Cardiac fibroblast (primary cell): ENCODE measurements at regions not wholly inside any gene's neighbourhood (a gene's known extent, or its start where the extent isn't known, plus 50 kb on each side); places are given as distances from the start of the nearest gene placed in this dataset.

Experiments
- DNase-seq, 2 donors: peaks; one replicate each; pipeline versions ENCODE4 v3.0.0 to v3.0.0-alpha.2; 2010; ENCODE audit warnings: low read depth in 2 of 2
- H3K4me3 ChIP-seq, 2 donors: replicated peaks in 1 of 2; 1 replicate in 1 of 2; 2 replicates in 1 of 2; pipeline ENCODE4 v1.5.1; 2011; ENCODE audit warnings: low read depth in 2 of 2, low read length in 2 of 2, mild to moderate bottlenecking in 2 of 2, moderate library complexity in 1 of 2
- CTCF ChIP-seq: IDR thresholded peaks from one replicate; pipeline ENCODE4 v1.5.1; 2011; ENCODE audit warnings: low read depth, mild to moderate bottlenecking, low read length, inconsistent platforms

- TF ChIP-seq CTCF: no peak
- DNase-seq: no peak
- no peak overlapping the region for H3K4me3 ChIP-seq
Observed at GRCh38 chr3:127093312-127093711, 99.6 kb upstream of the PRR23E start.

GRCh38 chr3:127095774-127096173 lies 97.2 kb upstream of the PRR23E start:
- no peak for DNase-seq
- TF ChIP-seq CTCF: no peak
- no peak overlapping the region for H3K4me3 ChIP-seq

DNA sequence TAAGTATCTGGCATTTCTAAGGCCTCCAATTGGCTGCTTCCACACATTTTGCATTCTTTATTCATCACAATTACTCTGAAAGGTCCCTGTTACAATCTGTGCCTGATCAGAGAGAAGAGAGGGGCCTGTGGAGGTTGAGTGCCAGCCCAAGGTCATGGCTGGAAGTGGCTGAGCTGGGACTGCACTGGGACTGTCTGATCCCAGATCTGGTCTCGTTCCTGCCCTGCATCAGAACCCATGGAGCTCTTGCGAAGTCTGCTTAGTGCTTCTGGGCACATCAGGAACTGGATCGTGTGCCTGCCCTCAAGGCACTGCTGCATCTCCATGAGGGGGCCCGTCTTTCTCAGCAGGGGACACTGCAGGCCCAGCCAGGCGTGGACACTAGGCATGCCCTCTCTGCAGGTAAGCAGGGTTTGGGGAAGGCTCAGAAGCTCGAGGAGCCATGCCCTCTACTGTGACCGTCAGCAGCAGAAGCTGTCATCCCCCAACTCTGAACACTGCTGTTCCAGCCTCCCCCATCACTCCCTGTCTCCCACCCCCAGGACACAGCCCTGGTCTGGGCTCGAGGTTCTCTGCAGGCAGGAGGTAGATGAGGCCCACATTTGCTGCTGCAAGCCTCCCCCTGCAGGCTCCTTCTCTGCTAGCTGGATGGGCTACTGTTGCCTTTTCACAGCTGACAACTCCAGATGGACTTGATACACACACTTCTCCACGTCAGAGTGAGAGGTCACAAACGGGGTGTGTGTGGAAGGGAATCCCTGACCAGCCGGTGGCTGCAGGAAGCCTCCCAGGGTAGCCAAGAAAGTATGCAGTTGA lies 96.5 kb upstream of the PRR23E start:
- H3K4me3 ChIP-seq: no peak overlapping the region
- no peak for DNase-seq
- no peak for TF ChIP-seq CTCF

DNA sequence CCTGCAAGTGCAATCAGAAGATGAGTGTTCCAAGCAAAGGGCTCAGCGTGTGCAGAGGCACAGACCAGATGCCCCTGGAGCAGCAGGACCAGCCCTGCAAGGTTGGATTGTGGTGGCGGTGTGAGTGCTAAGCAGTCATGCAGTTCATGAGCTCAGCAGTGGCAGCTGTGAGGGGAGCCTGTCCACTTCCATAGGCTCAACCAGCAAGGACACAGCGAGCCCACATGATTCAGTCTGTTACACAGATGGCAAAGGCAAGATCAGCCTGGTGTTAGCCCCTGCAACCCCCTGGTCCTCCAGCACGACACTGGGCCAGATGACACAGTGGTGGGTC lies 95.9 kb upstream of the PRR23E start:
- no peak for DNase-seq
- TF ChIP-seq CTCF: no peak
- no peak overlapping the region for H3K4me3 ChIP-seq

DNA sequence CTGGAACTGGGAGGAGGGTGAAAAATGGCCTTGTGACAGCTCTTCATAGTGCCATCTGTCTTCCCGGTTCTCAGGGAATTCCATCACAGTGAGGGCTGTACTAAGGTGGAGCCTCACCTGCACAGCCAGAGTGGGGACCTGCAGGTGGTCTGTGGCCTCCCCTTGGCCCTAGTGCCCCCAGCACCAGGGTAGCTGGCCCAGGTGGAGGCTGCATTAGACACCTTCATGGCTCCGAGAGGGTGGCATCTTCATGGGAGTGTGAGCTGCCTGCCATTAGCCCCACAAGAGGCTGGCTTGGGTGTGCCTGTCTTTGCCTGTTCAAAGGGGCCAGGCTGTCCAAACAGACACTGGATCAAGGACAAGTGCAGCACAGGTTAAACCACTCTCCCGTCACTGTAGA lies 95.5 kb upstream of the PRR23E start:
- no peak overlapping the region for H3K4me3 ChIP-seq
- TF ChIP-seq CTCF: no peak
- DNase-seq: no peak

DNA sequence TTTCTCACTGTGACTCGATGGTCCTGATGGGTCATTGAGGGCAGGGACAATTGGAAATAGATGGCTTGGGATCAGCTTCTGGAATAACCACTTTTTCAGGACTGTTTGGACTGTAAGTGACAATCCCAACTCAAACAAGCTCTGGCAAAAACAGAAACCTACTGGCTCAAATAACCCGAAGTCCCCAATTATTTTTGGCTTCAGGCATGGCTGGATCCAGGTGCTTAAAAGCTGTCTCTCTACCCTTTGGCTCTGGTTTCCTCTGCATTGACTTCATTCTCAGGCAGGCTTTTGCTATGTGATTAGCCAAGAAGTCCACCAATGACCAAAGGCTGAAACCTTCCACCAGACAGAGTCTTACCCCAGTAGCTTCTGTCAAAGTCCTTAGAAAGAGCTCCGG lies 92.9 kb upstream of the PRR23E start:
- TF ChIP-seq CTCF: no peak
- no peak for DNase-seq
- H3K4me3 ChIP-seq: no peak overlapping the region
